Gastroesophageal sphincter (tissue), 3 donors: ENCODE measurements at regions not wholly inside any gene's neighbourhood (a gene's known extent, or its start where the extent isn't known, plus 50 kb on each side); places are given as distances from the start of the nearest gene placed in this dataset.

ENCODE experiments used
- EP300 ChIP-seq: sonication (generic); formaldehyde crosslinking; IDR thresholded peaks from one replicate; pipeline ENCODE4 v1.6.1; 2017; ENCODE audit warnings: antibody characterized with exemption, mild to moderate bottlenecking
- POLR2A ChIP-seq, 2 donors: fragments of 450-650 bp; IDR thresholded peaks; one replicate each; pipeline ENCODE4 v1.6.1; 2017; ENCODE audit warnings: antibody characterized with exemption in 2 of 2, mild to moderate bottlenecking in 2 of 2, moderate library complexity in 1 of 2
- POLR2AphosphoS5 ChIP-seq: sonication (generic); formaldehyde crosslinking; IDR thresholded peaks from one replicate; pipeline ENCODE4 v1.6.1; 2017; ENCODE audit warnings: antibody characterized with exemption
- TF ChIP-seq, protein P1 (sequence below), 4 experiments: fragments of 200-600 bp in 2 of 4; fragments of 450-650 bp in 2 of 4; sonication (generic) in 1 of 4; IDR thresholded peaks; one replicate each; pipeline ENCODE4 v1.5.1; 2017 to 2019; ENCODE audit warnings: antibody characterized with exemption in 4 of 4, mild to moderate bottlenecking in 2 of 4, moderate library complexity in 2 of 4

DNA sequence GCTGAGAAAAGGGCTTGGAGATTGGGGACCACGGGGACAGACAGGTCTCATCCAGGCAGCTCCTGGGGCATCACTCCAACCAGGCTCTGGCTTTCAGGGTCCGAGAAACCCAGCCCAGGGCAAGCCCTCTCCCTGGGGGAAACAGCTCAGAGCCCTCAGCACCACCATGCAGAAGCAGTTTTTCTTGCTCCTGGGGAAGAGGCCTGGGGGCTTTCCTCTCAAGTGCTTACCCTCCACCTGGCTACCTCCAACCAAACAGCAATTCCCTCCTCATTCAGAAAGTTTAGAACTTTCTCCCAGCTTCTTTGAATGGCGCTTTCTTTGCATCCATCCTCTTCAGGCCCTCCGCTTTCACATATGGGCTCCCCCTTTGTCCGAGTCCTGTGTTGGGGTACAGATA, 110.4 kb upstream of the PHACTR3 start:
- TF ChIP-seq, protein P1, sequence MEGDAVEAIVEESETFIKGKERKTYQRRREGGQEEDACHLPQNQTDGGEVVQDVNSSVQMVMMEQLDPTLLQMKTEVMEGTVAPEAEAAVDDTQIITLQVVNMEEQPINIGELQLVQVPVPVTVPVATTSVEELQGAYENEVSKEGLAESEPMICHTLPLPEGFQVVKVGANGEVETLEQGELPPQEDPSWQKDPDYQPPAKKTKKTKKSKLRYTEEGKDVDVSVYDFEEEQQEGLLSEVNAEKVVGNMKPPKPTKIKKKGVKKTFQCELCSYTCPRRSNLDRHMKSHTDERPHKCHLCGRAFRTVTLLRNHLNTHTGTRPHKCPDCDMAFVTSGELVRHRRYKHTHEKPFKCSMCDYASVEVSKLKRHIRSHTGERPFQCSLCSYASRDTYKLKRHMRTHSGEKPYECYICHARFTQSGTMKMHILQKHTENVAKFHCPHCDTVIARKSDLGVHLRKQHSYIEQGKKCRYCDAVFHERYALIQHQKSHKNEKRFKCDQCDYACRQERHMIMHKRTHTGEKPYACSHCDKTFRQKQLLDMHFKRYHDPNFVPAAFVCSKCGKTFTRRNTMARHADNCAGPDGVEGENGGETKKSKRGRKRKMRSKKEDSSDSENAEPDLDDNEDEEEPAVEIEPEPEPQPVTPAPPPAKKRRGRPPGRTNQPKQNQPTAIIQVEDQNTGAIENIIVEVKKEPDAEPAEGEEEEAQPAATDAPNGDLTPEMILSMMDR (IDR thresholded peaks at IDR 0.05) = no peak
- no peak for TF ChIP-seq POLR2AphosphoS5
- no peak for TF ChIP-seq POLR2A (IDR thresholded peaks at IDR 0.05)
- TF ChIP-seq EP300 = no peak
